ENCODE measurements at regions not wholly inside any gene's neighbourhood (a gene's known extent, or its start where the extent isn't known, plus 50 kb on each side); places are given as distances from the start of the nearest gene placed in this dataset.

GRCh38 chr18:51811883-51812282, 528.1 kb upstream of the DCC start:
- intact Hi-C loops (cut with DNase I), result no loop called here
- Histone ChIP-seq H3K9me3 (no peaks in the 10 kb centered on the region), H3K4me1 (no peaks in the 10 kb centered on the region), H3K27me3 (no peaks in the 10 kb centered on the region), H3K27ac (no peak overlapping the region), H3K4me3 (no peak overlapping the region), H3K36me3 (no peaks in the 10 kb centered on the region)
- ATAC-seq, result no peak
- no peak for TF ChIP-seq CTCF (IDR thresholded peaks at IDR 0.05)
- no peak for DNase-seq

GRCh38 chr18:51813740-51814139, 526.3 kb upstream of the DCC start:
- no peaks in the 10 kb centered on the region for H3K27me3 ChIP-seq
- H3K36me3 ChIP-seq, result no peaks in the 10 kb centered on the region
- no peak overlapping the region for H3K27ac ChIP-seq
- H3K4me1 ChIP-seq, result no peaks in the 10 kb centered on the region
- no peak for ATAC-seq
- no peak for TF ChIP-seq CTCF (IDR thresholded peaks at IDR 0.05)
- no peak overlapping the region for H3K4me3 ChIP-seq
- intact Hi-C loops (cut with DNase I), result no loop called here
- no peaks in the 10 kb centered on the region for H3K9me3 ChIP-seq
- DNase-seq, result no peak

GRCh38 chr18:51821610-51822009, 518.4 kb upstream of the DCC start:
- no peak for ATAC-seq
- H3K27me3 ChIP-seq, result no peaks in the 10 kb centered on the region
- intact Hi-C loops (cut with DNase I), result no loop called here

GRCh38 chr18:51824746-51825145, 515.3 kb upstream of the DCC start:
- Histone ChIP-seq H3K27me3 (no peaks in the 10 kb centered on the region), H3K9me3 (peaks cover 0 to 5% of the 10 kb centered on the region in 2 donors), H3K4me1 (no peaks in the 10 kb centered on the region), H3K4me3 (no peak overlapping the region), H3K36me3 (no peaks in the 10 kb centered on the region), H3K27ac (no peak overlapping the region)
- intact Hi-C loops (cut with DNase I), result no loop called here
- DNase-seq, result no peak
- no peak for ATAC-seq
- no peak for TF ChIP-seq CTCF (IDR thresholded peaks at IDR 0.05)

More at GRCh38 chr18:51821610-51822009, 518.4 kb upstream of the DCC start:
- no peaks in the 10 kb centered on the region for H3K4me1 ChIP-seq
- no peaks in the 10 kb centered on the region for H3K9me3 ChIP-seq
- DNase-seq, result no peak
- no peaks in the 10 kb centered on the region for H3K36me3 ChIP-seq
- H3K27ac ChIP-seq, result no peak overlapping the region
- H3K4me3 ChIP-seq, result no peak overlapping the region
- TF ChIP-seq CTCF (IDR thresholded peaks at IDR 0.05), result no peak

- intact Hi-C loops (cut with DNase I), result no loop called here
- H3K4me3 ChIP-seq, result no peak overlapping the region
- no peak for DNase-seq
Observed at GRCh38 chr18:51833850-51834249, 506.1 kb upstream of the DCC start.

More at GRCh38 chr18:51833850-51834249, 506.1 kb upstream of the DCC start:
- H3K27ac ChIP-seq, result no peak overlapping the region
- ATAC-seq, result no peak
- no peaks in the 10 kb centered on the region for H3K4me1 ChIP-seq
- no peaks in the 10 kb centered on the region for H3K36me3 ChIP-seq
- no peak for TF ChIP-seq CTCF (IDR thresholded peaks at IDR 0.05)
- H3K9me3 ChIP-seq, result peaks cover 0 to 3% of the 10 kb centered on the region in 2 donors
- no peaks in the 10 kb centered on the region for H3K27me3 ChIP-seq
